Panc1 (cell line): ENCODE measurements at regions not wholly inside any gene's neighbourhood (a gene's known extent, or its start where the extent isn't known, plus 50 kb on each side); places are given as distances from the start of the nearest gene placed in this dataset.

ENCODE experiments used
- ATAC-seq: fragments of 200-7000 bp; cut with Tn5 transposase; 2 replicates; pipeline ENCODE4 v1.9.1; 2020; ENCODE audit warnings: mild to moderate bottlenecking, moderate library complexity
- BruUV-seq: library from RNA; stranded (reverse); fragments of 400-500 nt; replicated peaks from 2 replicates; lab custom pipeline; 2021; lab: Mats Ljungman, UMichigan
- CTCF ChIA-PET: fragments of 300-600 bp; sonication (Branson Sonifier 250); formaldehyde crosslinking; loops from one replicate; lab custom pipeline; 2022; ENCODE audit warnings: antibody characterized with exemption; lab: Charles Lee
- POLR2A ChIA-PET: fragments of 300-600 bp; sonication (Branson Sonifier 250); formaldehyde crosslinking; loops from one replicate; lab custom pipeline; 2022; ENCODE audit warnings: antibody characterized with exemption; lab: Charles Lee
- DNase-seq: peaks from one replicate; pipeline ENCODE4 v3.0.0-alpha.2; 2010; ENCODE audit warnings: low read depth, low spot score
- H3K27ac ChIP-seq: 2 replicates; pipeline ENCODE4 v1.5.1; 2011; ENCODE audit warnings: mild to moderate bottlenecking, low read length, inconsistent platforms
- H3K27me3 ChIP-seq: fragments of 200-500 bp; sonication (Bioruptor generic); 2 replicates; pipeline ENCODE4 v1.6.0; 2014; ENCODE audit warnings: low read length, inconsistent platforms; ENCODE audit not compliant: control insufficient read depth, insufficient read depth
- H3K36me3 ChIP-seq: fragments of 200-500 bp; sonication (Bioruptor generic); 2 replicates; pipeline ENCODE4 v1.5.1; 2014; ENCODE audit warnings: inconsistent platforms, mild to moderate bottlenecking, low read length, moderate library complexity; ENCODE audit not compliant: control insufficient read depth, insufficient read depth
- H3K4me1 ChIP-seq: 2 replicates; pipeline ENCODE4 v1.5.1; 2011; ENCODE audit warnings: inconsistent platforms, mild to moderate bottlenecking, low read length, moderate library complexity; ENCODE audit not compliant: control insufficient read depth, insufficient read depth
- H3K4me3 ChIP-seq, 2 experiments: 2 replicates each; pipeline ENCODE4 v1.5.1; 2011 to 2012; ENCODE audit warnings: low read depth in 2 of 2, low read length in 2 of 2, mild to moderate bottlenecking in 2 of 2, inconsistent platforms in 1 of 2, moderate library complexity in 1 of 2
- H3K9me3 ChIP-seq: fragments of 200-500 bp; sonication (Bioruptor generic); 2 replicates; pipeline ENCODE4 v1.5.1; 2014; ENCODE audit warnings: low read depth, mild to moderate bottlenecking, inconsistent platforms, low read length, moderate library complexity; ENCODE audit not compliant: control insufficient read depth, insufficient read depth
- POLR2AphosphoS5 ChIP-seq: IDR thresholded peaks from 2 replicates; pipeline ENCODE4 v1.6.1; 2012; ENCODE audit warnings: mild to moderate bottlenecking, low read depth, low read length, moderate library complexity
- SIN3A ChIP-seq: IDR thresholded peaks from 2 replicates; pipeline ENCODE4 v1.6.1; 2012; ENCODE audit warnings: low read depth, mild to moderate bottlenecking, low read length, moderate library complexity, borderline replicate concordance; ENCODE audit not compliant: insufficient read depth
- TCF7L2 ChIP-seq: IDR thresholded peaks from 2 replicates; pipeline ENCODE4 v1.6.1; 2011; ENCODE audit warnings: mild to moderate bottlenecking, low read depth, low read length, inconsistent platforms
- in situ Hi-C: cut with HindIII; loops from 2 replicates; pipeline ENCODE4 v1.10.0; 2016; ENCODE audit warnings: low sequenced_read_pairs, low pct_unique_long_range_greater_than_20kb
- intact Hi-C: fragments of 100-400 bp; cut with micrococcal nuclease; formaldehyde crosslinking; loops from one replicate; pipeline ENCODE4 v1.10.0; 2022; ENCODE audit not compliant: unreplicated experiment
- TF ChIP-seq, protein P1 (sequence below), 2 experiments: IDR thresholded peaks; 2 replicates each; pipeline ENCODE4 v1.6.1; 2011 to 2012; ENCODE audit warnings: low read depth in 2 of 2, control low read depth in 1 of 2, low read length in 1 of 2, mild to moderate bottlenecking in 1 of 2, moderate library complexity in 1 of 2; ENCODE audit not compliant: insufficient read depth in 1 of 2
- TF ChIP-seq, protein P2 (sequence below): fragments of 450-650 bp; IDR thresholded peaks from 2 replicates; pipeline ENCODE4 v1.5.1; 2017; ENCODE audit warnings: mild to moderate bottlenecking

- in situ Hi-C loops = no loop called here
- no TSS peak for BruUV-seq
- no peak for ATAC-seq
- Histone ChIP-seq H3K4me1 (no peaks in the 10 kb centered on the region), H3K27ac (no peak overlapping the region), H3K36me3 (no peaks in the 10 kb centered on the region), H3K27me3 (peaks cover 2% of the 10 kb centered on the region; the same call in 1 of the 2 replicates), H3K9me3 (no peaks in the 10 kb centered on the region), H3K4me3 (no peak overlapping the region)
- no peak for DNase-seq
- ChIA-PET POLR2A (no interaction called here), CTCF (no interaction called here)
- TF ChIP-seq TCF7L2 = no peak
- TF ChIP-seq, protein P1, sequence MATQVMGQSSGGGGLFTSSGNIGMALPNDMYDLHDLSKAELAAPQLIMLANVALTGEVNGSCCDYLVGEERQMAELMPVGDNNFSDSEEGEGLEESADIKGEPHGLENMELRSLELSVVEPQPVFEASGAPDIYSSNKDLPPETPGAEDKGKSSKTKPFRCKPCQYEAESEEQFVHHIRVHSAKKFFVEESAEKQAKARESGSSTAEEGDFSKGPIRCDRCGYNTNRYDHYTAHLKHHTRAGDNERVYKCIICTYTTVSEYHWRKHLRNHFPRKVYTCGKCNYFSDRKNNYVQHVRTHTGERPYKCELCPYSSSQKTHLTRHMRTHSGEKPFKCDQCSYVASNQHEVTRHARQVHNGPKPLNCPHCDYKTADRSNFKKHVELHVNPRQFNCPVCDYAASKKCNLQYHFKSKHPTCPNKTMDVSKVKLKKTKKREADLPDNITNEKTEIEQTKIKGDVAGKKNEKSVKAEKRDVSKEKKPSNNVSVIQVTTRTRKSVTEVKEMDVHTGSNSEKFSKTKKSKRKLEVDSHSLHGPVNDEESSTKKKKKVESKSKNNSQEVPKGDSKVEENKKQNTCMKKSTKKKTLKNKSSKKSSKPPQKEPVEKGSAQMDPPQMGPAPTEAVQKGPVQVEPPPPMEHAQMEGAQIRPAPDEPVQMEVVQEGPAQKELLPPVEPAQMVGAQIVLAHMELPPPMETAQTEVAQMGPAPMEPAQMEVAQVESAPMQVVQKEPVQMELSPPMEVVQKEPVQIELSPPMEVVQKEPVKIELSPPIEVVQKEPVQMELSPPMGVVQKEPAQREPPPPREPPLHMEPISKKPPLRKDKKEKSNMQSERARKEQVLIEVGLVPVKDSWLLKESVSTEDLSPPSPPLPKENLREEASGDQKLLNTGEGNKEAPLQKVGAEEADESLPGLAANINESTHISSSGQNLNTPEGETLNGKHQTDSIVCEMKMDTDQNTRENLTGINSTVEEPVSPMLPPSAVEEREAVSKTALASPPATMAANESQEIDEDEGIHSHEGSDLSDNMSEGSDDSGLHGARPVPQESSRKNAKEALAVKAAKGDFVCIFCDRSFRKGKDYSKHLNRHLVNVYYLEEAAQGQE (IDR thresholded peaks at IDR 0.05; ENCODE audit: insufficient read depth in 1 of 2, low read depth in 2 of 2, low read length in 1 of 2) = no peak
- no peak for TF ChIP-seq POLR2AphosphoS5
- TF ChIP-seq, protein P2, sequence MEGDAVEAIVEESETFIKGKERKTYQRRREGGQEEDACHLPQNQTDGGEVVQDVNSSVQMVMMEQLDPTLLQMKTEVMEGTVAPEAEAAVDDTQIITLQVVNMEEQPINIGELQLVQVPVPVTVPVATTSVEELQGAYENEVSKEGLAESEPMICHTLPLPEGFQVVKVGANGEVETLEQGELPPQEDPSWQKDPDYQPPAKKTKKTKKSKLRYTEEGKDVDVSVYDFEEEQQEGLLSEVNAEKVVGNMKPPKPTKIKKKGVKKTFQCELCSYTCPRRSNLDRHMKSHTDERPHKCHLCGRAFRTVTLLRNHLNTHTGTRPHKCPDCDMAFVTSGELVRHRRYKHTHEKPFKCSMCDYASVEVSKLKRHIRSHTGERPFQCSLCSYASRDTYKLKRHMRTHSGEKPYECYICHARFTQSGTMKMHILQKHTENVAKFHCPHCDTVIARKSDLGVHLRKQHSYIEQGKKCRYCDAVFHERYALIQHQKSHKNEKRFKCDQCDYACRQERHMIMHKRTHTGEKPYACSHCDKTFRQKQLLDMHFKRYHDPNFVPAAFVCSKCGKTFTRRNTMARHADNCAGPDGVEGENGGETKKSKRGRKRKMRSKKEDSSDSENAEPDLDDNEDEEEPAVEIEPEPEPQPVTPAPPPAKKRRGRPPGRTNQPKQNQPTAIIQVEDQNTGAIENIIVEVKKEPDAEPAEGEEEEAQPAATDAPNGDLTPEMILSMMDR = no peak
- no peak for TF ChIP-seq SIN3A
- intact Hi-C loops = no loop called here
Observed at GRCh38 chr20:41833739-41834138, 215.6 kb upstream of the CHD6 start.

DNA sequence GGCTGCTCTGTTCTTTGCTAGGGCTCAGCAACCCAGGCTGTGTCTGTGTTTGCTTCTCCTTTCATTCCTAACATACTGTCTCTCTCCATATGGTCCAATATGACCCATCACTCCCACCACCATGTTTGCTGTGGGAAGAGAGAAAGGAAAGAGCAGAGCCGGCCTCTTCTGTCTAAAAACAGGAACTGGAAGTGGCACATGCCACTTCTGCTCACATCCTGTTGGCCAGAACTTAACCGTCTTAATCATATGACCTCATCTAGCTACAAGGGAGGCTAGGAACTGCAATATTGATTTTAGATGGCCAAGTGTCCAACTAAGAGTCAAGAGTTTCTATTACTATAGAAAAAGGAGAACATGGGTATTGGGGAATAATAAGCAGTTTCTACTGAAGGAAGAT lies 212.5 kb upstream of the CHD6 start:
- in situ Hi-C loops = no loop called here
- TF ChIP-seq, protein P2 = no peak
- TF ChIP-seq, protein P1 (IDR thresholded peaks at IDR 0.05; ENCODE audit: insufficient read depth in 1 of 2, low read depth in 2 of 2, low read length in 1 of 2) = no peak
- no peak for TF ChIP-seq SIN3A
- TF ChIP-seq POLR2AphosphoS5 = no peak
- no peak for TF ChIP-seq TCF7L2
- POLR2A ChIA-PET = no interaction called here
- no peak for ATAC-seq
- Histone ChIP-seq H3K36me3 (no peaks in the 10 kb centered on the region), H3K27me3 (peaks cover 3% of the 10 kb centered on the region), H3K4me1 (no peaks in the 10 kb centered on the region), H3K9me3 (no peaks in the 10 kb centered on the region), H3K4me3 (no peak overlapping the region), H3K27ac (no peak overlapping the region)
- no TSS peak for BruUV-seq
- DNase-seq = no peak
- CTCF ChIA-PET = no interaction called here
- intact Hi-C loops = no loop called here
